ENCODE measurements at regions not wholly inside any gene's neighbourhood (a gene's known extent, or its start where the extent isn't known, plus 50 kb on each side); places are given as distances from the start of the nearest gene placed in this dataset.

DNA sequence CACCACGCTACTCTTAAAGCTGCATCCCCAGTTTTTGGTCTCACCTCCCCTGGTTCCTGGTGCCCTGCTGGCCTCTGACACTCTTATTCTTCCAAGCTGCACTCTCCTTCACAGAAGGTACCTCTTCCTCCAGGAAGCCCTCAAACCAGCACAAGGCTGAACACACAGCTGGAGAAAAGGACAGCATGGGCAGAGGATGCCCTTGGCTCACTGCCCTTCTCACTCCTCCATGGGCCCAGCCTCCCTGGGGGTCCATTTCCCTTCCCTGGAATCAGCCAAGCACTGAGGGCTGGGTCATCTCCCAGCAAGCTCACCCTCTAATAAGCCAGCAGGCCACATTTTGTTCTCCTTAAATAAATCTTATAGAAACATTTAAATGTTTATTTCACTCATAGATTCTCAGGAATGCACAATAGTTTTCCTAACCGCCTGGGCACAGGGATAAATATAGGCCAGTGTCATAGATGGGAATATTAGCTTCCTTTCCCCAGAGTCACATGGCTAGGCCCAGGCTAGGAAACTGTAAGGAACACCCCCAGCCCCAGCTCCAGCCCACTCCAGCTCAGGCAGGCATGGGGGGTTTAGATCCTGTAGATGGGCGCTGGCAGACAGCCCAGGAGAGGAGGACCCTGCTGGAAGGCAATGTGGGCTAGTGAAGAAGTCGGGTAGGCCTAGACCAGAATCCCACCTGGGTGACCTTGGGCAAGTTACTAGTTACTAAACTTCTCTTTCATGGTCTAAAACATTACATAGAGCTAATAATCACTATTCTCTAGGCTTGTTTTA lies 51.5 kb downstream of the IRAG1 start:
- H3K27me3 ChIP-seq (ENCODE audit: insufficient read depth, poor library complexity, severe bottlenecking), result no peaks in the 10 kb centered on the region
- DNase-seq (ENCODE audit: low spot score) (no peak), ATAC-seq (ENCODE audit: low read depth) (no peak)
- no peak overlapping the region for H3K27ac ChIP-seq (ENCODE audit: poor library complexity, severe bottlenecking)
- TF ChIP-seq, protein P1, sequence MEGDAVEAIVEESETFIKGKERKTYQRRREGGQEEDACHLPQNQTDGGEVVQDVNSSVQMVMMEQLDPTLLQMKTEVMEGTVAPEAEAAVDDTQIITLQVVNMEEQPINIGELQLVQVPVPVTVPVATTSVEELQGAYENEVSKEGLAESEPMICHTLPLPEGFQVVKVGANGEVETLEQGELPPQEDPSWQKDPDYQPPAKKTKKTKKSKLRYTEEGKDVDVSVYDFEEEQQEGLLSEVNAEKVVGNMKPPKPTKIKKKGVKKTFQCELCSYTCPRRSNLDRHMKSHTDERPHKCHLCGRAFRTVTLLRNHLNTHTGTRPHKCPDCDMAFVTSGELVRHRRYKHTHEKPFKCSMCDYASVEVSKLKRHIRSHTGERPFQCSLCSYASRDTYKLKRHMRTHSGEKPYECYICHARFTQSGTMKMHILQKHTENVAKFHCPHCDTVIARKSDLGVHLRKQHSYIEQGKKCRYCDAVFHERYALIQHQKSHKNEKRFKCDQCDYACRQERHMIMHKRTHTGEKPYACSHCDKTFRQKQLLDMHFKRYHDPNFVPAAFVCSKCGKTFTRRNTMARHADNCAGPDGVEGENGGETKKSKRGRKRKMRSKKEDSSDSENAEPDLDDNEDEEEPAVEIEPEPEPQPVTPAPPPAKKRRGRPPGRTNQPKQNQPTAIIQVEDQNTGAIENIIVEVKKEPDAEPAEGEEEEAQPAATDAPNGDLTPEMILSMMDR (IDR thresholded peaks at IDR 0.05; ENCODE audit: poor library complexity, severe bottlenecking), result no peak
- no peaks in the 10 kb centered on the region for H3K36me3 ChIP-seq (ENCODE audit: low read depth)
- H3K4me1 ChIP-seq (ENCODE audit: insufficient read depth, poor library complexity, severe bottlenecking), result peaks cover under 1% of the 10 kb centered on the region
- no peaks in the 10 kb centered on the region for H3K9me3 ChIP-seq (ENCODE audit: severe bottlenecking)
- no peak overlapping the region for H3K4me3 ChIP-seq (ENCODE audit: severe bottlenecking)

DNA sequence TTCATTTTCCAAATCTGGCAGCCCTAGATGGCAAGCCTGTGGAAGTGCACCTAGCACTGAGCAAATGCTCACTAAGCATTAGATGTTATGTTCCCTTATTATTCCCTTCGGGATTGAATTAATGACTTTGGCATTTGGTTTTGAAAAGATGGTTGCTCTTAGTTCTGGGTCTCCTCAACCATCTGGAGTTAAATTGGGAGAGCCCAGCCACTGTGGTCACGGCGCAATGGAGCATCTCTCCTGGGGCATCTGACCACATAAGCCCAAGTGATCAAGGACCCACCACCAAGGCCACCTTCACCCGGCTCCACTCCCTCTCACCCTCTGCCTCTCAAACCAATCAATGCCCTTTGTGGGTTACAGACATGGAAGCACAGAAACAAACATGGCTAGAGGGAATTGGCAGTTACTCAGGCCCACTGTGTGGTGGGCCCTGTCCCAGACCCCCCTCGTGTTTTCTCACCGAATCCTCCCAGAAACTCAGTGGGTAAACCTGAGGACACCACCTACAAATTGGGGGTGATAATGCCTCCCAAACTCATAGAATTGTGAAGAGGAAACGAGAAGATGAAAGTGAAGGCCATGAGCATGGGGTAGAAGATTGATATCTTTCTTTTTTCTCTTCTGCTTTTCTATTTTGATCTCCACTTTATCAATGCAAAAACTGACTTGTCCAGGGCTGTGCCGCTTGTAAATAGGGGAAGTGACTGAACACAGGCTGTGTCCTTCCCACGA lies 52.2 kb downstream of the IRAG1 start:
- no peaks in the 10 kb centered on the region for H3K9me3 ChIP-seq (ENCODE audit: severe bottlenecking)
- ATAC-seq (ENCODE audit: low read depth) (no peak), DNase-seq (ENCODE audit: low spot score) (no peak)
- no peaks in the 10 kb centered on the region for H3K27me3 ChIP-seq (ENCODE audit: insufficient read depth, poor library complexity, severe bottlenecking)
- H3K36me3 ChIP-seq (ENCODE audit: low read depth), result no peaks in the 10 kb centered on the region
- no peak overlapping the region for H3K27ac ChIP-seq (ENCODE audit: poor library complexity, severe bottlenecking)
- H3K4me1 ChIP-seq (ENCODE audit: insufficient read depth, poor library complexity, severe bottlenecking), result no peaks in the 10 kb centered on the region
- no peak overlapping the region for H3K4me3 ChIP-seq (ENCODE audit: severe bottlenecking)
- TF ChIP-seq, protein P1 (IDR thresholded peaks at IDR 0.05; ENCODE audit: poor library complexity, severe bottlenecking), result no peak

- TF ChIP-seq, protein P1 (IDR thresholded peaks at IDR 0.05; ENCODE audit: poor library complexity, severe bottlenecking), result no peak
- Histone ChIP-seq H3K27me3 (ENCODE audit: insufficient read depth, poor library complexity, severe bottlenecking) (no peaks in the 10 kb centered on the region), H3K36me3 (ENCODE audit: low read depth) (no peaks in the 10 kb centered on the region), H3K4me1 (ENCODE audit: insufficient read depth, poor library complexity, severe bottlenecking) (no peaks in the 10 kb centered on the region), H3K9me3 (ENCODE audit: severe bottlenecking) (no peaks in the 10 kb centered on the region), H3K4me3 (ENCODE audit: severe bottlenecking) (no peak overlapping the region), H3K27ac (ENCODE audit: poor library complexity, severe bottlenecking) (no peak overlapping the region)
- no peak for ATAC-seq (ENCODE audit: low read depth)
- DNase-seq (ENCODE audit: low spot score), result no peak
Measured at GRCh38 chr11:10640308-10640707, 53.2 kb downstream of the IRAG1 start.

DNA sequence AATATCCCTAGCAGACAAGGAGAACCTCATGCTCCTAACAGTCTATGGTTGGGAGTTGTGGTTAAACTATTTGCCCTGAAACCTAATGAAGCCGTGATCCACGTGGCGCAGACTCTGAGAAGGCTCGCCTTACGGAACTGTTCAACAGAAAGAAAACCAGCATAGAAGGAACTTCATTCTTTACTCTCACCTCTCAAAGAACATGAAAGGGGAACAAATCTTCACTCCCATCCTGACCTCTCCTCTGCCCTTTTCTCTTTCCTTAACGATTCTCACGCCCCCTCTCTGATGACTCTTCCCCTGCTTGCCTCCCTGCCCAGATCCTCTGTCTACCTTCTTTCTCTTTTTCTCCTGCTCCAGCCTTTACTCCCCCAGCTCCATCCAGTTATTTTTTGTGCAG lies 54.2 kb downstream of the IRAG1 start:
- TF ChIP-seq, protein P1 (IDR thresholded peaks at IDR 0.05; ENCODE audit: poor library complexity, severe bottlenecking), result no peak
- ATAC-seq (ENCODE audit: low read depth), result no peak
- H3K4me3 ChIP-seq (ENCODE audit: severe bottlenecking), result no peak overlapping the region
- no peaks in the 10 kb centered on the region for H3K4me1 ChIP-seq (ENCODE audit: insufficient read depth, poor library complexity, severe bottlenecking)
- no peaks in the 10 kb centered on the region for H3K9me3 ChIP-seq (ENCODE audit: severe bottlenecking)
- no peaks in the 10 kb centered on the region for H3K27me3 ChIP-seq (ENCODE audit: insufficient read depth, poor library complexity, severe bottlenecking)
- no peak for DNase-seq (ENCODE audit: low spot score)
- H3K36me3 ChIP-seq (ENCODE audit: low read depth), result no peaks in the 10 kb centered on the region
- H3K27ac ChIP-seq (ENCODE audit: poor library complexity, severe bottlenecking), result no peak overlapping the region
